Upper lobe of left lung (tissue), 6 donors: ENCODE measurements at regions not wholly inside any gene's neighbourhood (a gene's known extent, or its start where the extent isn't known, plus 50 kb on each side); places are given as distances from the start of the nearest gene placed in this dataset.
"Not testable (repeated sequence)": the region's sequence is repeated elsewhere in the genome, so short reads cannot be mapped to it uniquely, and the experiment has no call there.

Experiments used
- ATAC-seq, 2 donors: fragments of 200-7000 bp; cut with Tn5 transposase; one replicate each; pipeline ENCODE4 v1.9.1; 2022; ENCODE audit warnings: mild to moderate bottlenecking in 2 of 2, moderate library complexity in 2 of 2; ENCODE audit not compliant: low FRiP score in 2 of 2
- DNase-seq, 2 donors: peaks; one replicate each; pipeline ENCODE4 v3.0.0-alpha.2; 2019 to 2020
- H3K27ac ChIP-seq, 4 donors: fragments of 200-600 bp; sonication (generic); one replicate each; pipeline ENCODE4 v1.5.1; 2016 to 2019
- H3K27me3 ChIP-seq, 4 donors: fragments of 200-600 bp; sonication (generic); one replicate each; pipeline ENCODE4 v1.5.1; 2017 to 2019
- H3K36me3 ChIP-seq, 4 donors: fragments of 200-600 bp; sonication (generic); one replicate each; pipeline ENCODE4 v1.5.1; 2016 to 2019
- H3K4me1 ChIP-seq, 4 donors: fragments of 200-600 bp; sonication (generic); one replicate each; pipeline ENCODE4 v1.5.1; 2018 to 2019
- H3K4me3 ChIP-seq, 4 donors: fragments of 200-600 bp; sonication (generic); one replicate each; pipeline ENCODE4 v1.5.1; 2017 to 2019; ENCODE audit warnings: mild to moderate bottlenecking in 2 of 4, moderate library complexity in 1 of 4
- H3K9me3 ChIP-seq, 4 donors: fragments of 200-600 bp; sonication (generic); one replicate each; pipeline ENCODE4 v1.5.1; 2018 to 2019
- CTCF ChIP-seq, 6 experiments: fragments of 450-650 bp in 4 of 6; fragments of 200-600 bp in 2 of 6; sonication (generic) in 2 of 6; IDR thresholded peaks; one replicate each; pipeline ENCODE4 v1.5.1; 2016 to 2019; ENCODE audit warnings: antibody characterized with exemption in 6 of 6
- EP300 ChIP-seq, 4 donors: sonication (generic); formaldehyde crosslinking; IDR thresholded peaks; one replicate each; pipeline ENCODE4 v1.5.1; 2017; ENCODE audit warnings: antibody characterized with exemption in 4 of 4, control low read depth in 2 of 4
- POLR2A ChIP-seq, 4 donors: fragments of 450-650 bp; IDR thresholded peaks; one replicate each; pipeline ENCODE4 v1.5.1; 2016 to 2017; ENCODE audit warnings: antibody characterized with exemption in 4 of 4, mild to moderate bottlenecking in 2 of 4
- POLR2AphosphoS5 ChIP-seq, 2 donors: sonication (generic); formaldehyde crosslinking; IDR thresholded peaks; one replicate each; pipeline ENCODE4 v1.5.1; 2017; ENCODE audit warnings: antibody characterized with exemption in 2 of 2
- WGBS, 2 donors: methylation state at CpG; one replicate each; pipeline ENCODE4 v1.1.5; 2017 to 2018; 5-methylcytosine and 5-hydroxymethylcytosine counted together
- donor health status: DM: no; HTN: no; CAD: no; lungs with moderate emphysema.
- donor health status: DM: no; HTN: yes; CAD: no; lungs with severe emphysema.

DNA sequence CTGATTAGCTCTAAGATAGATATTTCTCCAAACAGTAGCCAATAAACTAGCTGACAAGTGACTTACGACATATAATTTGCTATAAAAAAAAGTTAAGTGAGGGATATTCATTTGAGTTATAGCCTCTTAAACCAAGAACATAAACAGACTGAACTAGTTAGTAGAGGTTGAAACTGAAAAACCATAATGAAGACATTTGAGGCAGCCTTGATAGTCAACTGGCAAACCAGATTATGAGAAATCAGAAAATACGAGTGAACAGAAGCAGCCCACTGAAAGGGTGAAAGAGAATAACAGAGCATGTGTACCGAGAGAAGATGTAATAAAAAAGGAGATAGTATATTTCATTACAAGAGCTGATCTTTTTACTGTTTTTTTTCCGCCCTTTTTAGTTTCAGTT, 698.1 kb upstream of the SETBP1 start:
- no peaks in the 10 kb centered on the region for H3K36me3 ChIP-seq
- no peaks in the 10 kb centered on the region for H3K27me3 ChIP-seq
- ATAC-seq = no peak
- no peak for DNase-seq
- H3K9me3 ChIP-seq = no peaks in the 10 kb centered on the region
- 88% methylated on average over 4 of the region's 4 CpGs for WGBS, 2 donors
- H3K4me1 ChIP-seq = no peaks in the 10 kb centered on the region
- no peak overlapping the region for H3K27ac ChIP-seq
- H3K4me3 ChIP-seq = no peak overlapping the region
- TF ChIP-seq POLR2A (IDR thresholded peaks at IDR 0.05) = no peak
- TF ChIP-seq EP300 (IDR thresholded peaks at IDR 0.05) = no peak
- no peak for TF ChIP-seq CTCF (IDR thresholded peaks at IDR 0.05)
- TF ChIP-seq POLR2AphosphoS5 (IDR thresholded peaks at IDR 0.05) = no peak

DNA sequence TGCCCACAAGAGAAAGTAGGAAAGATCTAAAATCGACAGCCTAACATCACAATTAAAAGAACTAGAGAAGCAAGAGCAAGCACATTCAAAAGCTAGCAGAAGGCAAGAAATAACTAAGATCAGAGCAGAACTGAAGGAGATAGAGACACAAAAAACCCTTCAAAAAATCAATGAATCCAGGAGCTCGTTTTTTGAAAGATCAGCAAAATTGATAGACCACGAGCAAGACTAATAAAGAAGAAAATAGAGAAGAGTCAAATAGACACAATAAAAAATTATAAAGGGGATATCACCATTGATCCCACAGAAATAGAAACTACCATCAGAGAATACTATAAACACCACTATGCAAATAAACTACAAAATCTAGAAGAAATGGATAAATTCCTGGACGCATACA, 693.6 kb upstream of the SETBP1 start:
- DNase-seq, H3K36me3 ChIP-seq, H3K27ac ChIP-seq, H3K4me1 ChIP-seq, H3K27me3 ChIP-seq, H3K9me3 ChIP-seq, ATAC-seq, H3K4me3 ChIP-seq: not testable (repeated sequence)
- WGBS, 2 donors = 80 to 86% methylated on average over 4 of the region's 4 CpGs

DNA sequence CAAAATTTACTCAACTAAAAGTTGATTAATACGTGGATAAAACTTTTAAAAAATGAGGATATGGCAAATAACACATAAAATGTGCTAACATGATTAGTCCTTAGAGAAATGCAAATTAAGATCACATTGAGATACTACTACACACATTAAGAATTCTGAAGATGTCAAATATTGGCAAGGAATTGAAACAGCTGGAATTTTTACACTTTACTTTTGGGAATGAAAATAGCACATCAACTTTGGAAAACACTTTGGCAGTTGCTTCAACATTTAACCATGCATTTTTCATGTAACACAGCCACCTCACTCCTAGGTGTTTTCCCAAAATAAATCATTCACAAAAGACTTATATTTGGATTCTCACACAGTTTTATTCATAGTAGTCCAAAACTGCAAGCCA, 687.9 kb upstream of the SETBP1 start:
- ATAC-seq (no peak), DNase-seq (no peak)
- 67 to 74% methylated on average over 1 of the region's 1 CpG for WGBS, 2 donors
- H3K9me3 ChIP-seq = no peaks in the 10 kb centered on the region
- no peaks in the 10 kb centered on the region for H3K27me3 ChIP-seq
- no peak for TF ChIP-seq EP300 (IDR thresholded peaks at IDR 0.05)
- no peak for TF ChIP-seq CTCF (IDR thresholded peaks at IDR 0.05)
- no peak for TF ChIP-seq POLR2AphosphoS5 (IDR thresholded peaks at IDR 0.05)
- TF ChIP-seq POLR2A (IDR thresholded peaks at IDR 0.05) = no peak
- H3K36me3 ChIP-seq = no peaks in the 10 kb centered on the region
- no peak overlapping the region for H3K4me3 ChIP-seq
- no peak overlapping the region for H3K27ac ChIP-seq
- H3K4me1 ChIP-seq = no peaks in the 10 kb centered on the region

DNA sequence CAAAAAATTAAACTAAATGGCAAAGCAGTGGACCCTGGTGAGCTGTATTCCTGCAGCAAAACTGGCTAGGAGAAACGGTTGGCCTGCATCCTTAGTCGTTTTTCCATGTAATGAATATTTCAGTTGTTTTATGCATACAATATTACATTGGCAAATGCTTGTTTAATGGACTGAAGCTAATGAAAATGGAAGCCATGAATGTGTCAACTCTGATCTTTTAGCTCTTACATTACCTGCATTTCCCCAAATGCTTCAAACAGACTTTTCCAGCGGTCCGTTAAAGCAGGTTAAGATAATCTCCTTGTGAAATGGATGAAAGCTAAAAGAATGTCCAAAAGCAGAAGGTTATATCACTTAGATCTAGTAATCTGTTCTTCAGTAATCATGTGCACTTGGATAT, 686.3 kb upstream of the SETBP1 start:
- Histone ChIP-seq H3K36me3 (no peaks in the 10 kb centered on the region), H3K4me3 (no peak overlapping the region), H3K27me3 (no peaks in the 10 kb centered on the region), H3K9me3 (no peaks in the 10 kb centered on the region), H3K27ac (no peak overlapping the region), H3K4me1 (no peaks in the 10 kb centered on the region)
- 83 to 88% methylated on average over 4 of the region's 4 CpGs for WGBS, 2 donors
- DNase-seq = no peak
- TF ChIP-seq CTCF (IDR thresholded peaks at IDR 0.05) (no peak), EP300 (IDR thresholded peaks at IDR 0.05) (no peak), POLR2A (IDR thresholded peaks at IDR 0.05) (no peak), POLR2AphosphoS5 (IDR thresholded peaks at IDR 0.05) (no peak)
- no peak for ATAC-seq

GRCh38 chr18:44013871-44014270, 666.8 kb upstream of the SETBP1 start:
- H3K36me3 ChIP-seq = no peaks in the 10 kb centered on the region
- DNase-seq (no peak), ATAC-seq (no peak)
- H3K27me3 ChIP-seq = no peaks in the 10 kb centered on the region
- WGBS, 2 donors = 83 to 90% methylated on average over 2 of the region's 2 CpGs
- H3K4me3 ChIP-seq = no peak overlapping the region
- no peak overlapping the region for H3K27ac ChIP-seq
- no peaks in the 10 kb centered on the region for H3K9me3 ChIP-seq
- H3K4me1 ChIP-seq = no peaks in the 10 kb centered on the region
- TF ChIP-seq CTCF (IDR thresholded peaks at IDR 0.05) (no peak), POLR2AphosphoS5 (IDR thresholded peaks at IDR 0.05) (no peak), POLR2A (IDR thresholded peaks at IDR 0.05) (no peak), EP300 (IDR thresholded peaks at IDR 0.05) (no peak)
